ENCODE measurements at regions not wholly inside any gene's neighbourhood (a gene's known extent, or its start where the extent isn't known, plus 50 kb on each side); places are given as distances from the start of the nearest gene placed in this dataset.
A peak's percentile ranks its signal among the peaks of the same experiment; 100 is the strongest.

DNA sequence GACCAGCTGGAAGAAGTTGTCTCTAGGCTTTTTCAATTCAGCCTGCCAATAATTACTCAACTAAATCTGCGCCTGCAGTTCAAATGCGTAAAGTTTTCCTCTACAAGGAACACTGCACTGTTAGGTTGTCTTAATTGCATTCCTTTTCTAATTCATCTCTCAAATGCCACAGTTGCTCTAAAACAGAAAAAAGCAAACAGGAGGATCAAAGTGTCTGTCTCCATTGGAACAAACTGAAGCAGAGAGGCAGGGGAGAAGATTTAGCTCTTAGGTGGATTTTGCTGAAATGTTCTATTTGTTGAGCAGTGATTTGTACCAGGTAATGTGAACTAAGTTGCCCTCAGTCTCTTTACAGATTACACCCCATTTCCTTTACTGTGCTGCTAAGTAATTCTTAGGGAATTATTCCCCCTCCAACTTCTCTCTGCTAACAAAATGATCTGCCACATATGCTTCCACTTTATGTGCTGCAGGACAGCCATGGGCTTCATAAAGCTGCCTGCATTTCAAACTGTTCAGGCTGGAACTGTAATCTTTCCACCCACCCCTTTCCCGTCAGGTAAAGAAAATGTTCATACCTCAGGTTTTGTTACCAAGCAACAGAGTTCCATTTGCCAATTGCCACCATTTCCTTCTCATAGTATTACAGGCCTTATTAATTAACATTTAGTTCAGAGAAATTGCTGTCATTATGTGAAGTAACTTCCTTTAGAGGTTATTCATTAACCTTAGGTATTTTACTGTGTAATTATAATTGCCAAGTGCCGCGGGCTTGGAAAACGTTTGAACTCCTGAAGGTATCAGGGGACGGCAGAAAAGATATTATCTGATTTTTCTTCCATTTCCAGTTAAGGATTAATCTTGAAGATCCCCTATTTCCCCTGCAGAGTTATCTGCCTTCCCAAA, 149.3 kb downstream of the SPRY1 start:
- no peak for DNase-seq

DNA sequence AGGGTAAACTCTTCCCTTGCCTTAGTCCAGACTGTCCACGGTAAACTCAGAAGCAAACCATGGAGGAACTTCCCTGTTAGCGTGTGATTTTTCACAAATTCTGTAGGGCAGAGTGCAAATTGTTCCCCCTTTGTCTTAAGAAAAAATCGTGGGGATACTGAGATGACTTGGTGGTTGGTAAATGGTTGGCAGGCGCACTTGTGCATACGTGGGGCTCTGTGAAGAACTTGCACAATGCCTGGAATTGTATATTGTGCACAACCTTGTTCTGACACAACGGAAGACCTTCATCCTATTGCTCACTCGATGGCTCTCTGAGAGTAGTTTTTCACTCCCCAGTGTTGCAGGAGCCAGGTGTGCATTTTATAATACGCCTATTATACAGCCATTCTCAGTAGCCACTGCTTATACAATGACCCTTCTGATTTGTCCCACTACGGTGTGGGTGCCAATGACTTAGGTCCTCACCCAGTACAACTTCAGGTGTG, 150.0 kb downstream of the SPRY1 start:
- DNase-seq = no peak

DNA sequence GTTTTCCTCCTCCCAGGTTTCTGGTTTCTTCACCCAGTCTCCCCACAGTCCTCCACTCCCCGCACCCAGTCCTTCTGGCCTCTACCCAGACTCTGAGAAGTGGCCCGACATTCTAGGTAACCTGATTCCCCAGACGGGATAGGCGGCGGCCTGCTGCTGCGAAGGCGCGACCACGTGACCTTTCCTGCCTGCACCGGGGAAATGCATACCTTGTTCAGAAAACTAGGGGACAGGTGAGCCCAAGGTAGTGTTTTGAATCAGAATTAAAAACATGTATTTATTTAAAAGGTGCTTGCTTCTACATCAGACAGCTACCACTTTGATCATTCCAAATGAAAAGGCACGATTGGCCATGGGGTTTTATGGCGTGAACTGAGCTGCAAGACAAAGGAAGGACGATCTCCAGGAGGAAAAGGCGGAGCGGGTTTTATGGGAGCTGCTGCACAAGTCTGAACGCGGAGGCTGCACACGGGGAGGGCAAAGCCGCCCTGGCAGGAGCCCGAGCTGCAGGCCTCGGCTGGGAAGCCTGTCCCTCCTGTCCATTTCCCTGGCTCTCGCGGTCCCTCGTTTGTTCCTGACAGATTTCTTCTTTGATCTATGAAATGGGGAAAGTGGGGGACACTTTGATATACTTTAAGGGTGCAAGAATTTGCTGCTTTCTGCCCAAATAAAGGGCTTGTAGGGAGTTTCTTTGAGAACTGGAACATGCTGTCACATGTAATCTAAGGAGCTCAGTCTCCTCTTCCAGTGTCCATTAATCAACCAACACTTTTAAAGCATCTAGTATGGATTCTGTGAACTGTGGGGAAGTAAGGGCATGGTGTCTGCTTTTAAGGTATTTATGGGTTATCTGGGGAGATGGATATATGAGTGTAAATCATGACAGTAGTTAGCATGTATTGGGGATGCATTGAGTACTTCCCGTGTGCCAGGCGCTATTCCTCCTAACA, 150.9 kb downstream of the SPRY1 start:
- DNase-seq = no peak

DNA sequence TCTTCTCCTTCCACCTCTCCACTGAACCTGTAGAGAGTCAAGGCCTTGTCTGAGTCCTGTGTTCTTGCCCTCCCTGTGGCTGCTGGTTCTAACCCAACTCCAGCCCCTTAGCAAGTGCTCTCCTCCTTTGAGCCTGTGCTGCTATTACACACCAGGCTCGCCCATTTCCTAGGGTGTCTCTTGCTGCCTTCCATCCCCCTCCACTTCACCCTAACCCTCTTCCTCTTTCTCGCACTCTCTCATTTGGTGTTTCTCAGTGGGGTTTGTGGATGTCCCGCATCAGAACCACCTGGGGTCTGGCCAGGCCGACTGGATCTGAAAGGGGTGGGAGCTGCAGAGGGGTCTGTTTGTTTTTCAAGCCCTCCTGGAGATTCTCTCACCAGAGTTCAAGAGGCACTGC, 156.7 kb downstream of the SPRY1 start:
- no peak for DNase-seq

DNA sequence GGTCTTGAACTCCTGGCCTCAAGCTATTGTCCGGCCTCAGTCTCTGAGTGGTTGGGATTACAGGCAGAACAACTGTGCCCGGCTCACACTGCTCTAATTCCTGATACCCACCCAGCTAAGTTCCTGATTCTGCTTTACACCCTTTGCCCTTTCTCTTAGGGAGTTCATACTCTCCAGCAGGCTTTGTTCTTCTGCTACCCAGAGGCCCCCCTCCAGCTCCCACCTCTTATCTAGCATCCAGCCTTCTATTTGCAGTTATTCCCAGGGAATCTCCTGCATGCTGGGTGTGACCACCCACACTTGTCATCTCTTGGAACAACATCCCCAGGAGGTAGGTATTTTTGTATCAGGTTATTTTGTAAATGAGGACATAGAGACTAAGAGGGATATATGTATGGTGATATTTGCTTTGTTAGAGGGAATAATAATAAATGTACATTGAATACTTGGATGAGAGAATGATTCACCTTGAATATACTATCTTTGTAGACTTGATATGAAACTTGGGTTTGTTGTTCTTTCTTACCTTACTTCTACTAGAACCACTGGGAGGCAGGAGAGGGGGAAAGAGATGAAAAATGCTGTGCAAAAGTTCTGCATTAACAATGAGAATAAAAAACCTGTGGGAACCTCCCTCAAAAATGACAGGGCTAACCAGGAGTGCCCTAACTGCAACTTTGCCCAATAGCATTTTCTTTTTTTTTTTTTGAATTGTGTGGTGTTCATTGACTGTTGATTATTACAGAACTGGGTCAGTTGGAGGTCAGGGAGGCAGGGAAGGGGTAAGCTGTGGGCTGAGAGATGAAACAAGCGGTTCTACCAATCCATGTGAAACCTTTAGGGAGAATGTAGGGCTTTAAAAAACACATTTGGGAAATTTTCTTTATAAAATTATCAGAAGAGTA, 157.4 kb downstream of the SPRY1 start:
- DNase-seq = no peak

DNA sequence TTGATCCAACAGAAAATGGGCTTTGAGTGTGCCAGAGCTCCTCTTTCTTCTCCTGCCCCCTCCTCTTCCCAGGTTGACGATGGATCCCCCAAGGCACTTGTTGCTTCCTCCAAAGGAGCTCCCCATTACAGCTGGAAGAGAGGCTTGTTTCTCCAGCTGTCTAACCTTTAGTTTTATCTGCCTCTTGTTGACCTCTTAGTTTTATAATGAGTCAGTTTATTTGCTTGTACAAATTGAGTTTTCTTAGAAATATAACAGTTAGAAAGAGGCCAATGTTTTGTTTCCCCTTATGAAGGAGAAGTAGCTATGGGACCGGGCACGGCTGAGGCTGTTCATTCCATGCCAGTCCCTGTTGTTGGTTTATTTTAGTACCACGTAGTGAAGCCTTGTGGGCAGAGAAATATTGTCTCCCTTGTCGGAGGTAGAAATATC, 158.2 kb downstream of the SPRY1 start:
- no peak for DNase-seq

DNA sequence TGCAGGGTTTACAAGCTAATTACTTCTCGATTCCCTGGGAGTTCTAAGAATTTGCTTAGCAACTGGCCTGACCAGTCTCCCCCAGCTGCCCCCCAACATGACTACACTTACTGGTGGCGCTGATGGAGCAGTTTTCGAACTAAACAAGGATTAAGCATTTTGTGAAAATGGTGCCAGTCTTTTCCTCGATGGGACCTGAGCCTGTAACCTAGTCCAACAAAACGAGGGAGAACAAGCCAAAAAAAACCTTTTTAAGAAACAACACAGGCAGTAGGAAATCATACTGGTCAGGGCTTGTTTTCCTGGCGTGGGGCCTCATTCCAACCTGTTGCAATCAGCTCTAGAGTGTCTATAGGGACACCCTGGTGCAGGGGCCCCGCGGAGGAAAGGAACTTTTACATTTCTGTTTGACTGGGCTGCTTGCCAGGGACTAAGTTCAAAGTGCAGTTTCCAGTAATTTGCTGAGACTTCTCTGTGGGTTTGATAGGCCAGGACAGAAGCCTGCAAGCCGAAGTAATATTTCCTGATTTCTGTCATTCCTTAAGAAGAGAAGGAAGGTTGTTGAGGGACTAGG, 158.7 kb downstream of the SPRY1 start:
- DNase-seq = no peak

DNA sequence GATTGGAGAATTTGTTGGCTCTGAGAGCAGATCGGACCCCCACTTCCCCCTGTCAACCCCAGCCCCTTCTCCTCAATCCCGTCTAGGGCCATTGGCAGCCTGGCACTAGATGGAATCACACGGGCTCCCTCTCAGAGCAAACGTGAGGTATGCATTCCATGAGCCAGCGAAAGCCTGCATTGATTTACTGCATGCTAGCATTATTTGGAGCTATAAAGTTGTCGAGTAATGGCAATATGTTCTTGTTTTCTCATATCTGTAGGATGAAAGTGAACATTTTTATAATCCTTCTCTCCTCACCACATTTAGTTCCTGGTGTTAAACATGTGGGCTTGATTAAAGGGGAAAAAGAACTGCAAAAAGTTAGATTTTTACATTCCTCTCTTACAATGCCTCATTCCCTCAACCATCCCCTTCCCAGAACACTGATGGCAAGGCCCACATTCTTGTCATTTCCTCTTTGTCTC, 159.2 kb downstream of the SPRY1 start:
- DNase-seq = no peak

DNA sequence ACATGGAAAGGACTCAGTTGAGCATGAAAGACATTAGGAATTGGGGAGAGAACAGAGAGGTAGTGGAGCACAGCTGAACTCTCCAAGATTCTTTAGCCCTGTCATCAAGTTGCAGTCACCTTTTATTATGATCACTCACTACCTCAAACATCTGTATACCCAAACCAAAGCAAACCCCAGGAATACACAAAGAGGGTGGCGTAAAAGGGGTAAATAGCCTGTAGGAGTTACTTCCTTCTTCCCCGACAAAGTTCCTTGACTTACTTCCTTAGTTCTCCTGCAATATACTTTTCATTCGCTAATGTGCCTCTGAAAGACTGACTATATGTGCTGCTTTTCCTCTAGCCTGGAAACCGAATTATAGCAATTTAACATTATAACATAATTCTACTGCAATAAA, 159.9 kb downstream of the SPRY1 start:
- DNase-seq = no peak

DNA sequence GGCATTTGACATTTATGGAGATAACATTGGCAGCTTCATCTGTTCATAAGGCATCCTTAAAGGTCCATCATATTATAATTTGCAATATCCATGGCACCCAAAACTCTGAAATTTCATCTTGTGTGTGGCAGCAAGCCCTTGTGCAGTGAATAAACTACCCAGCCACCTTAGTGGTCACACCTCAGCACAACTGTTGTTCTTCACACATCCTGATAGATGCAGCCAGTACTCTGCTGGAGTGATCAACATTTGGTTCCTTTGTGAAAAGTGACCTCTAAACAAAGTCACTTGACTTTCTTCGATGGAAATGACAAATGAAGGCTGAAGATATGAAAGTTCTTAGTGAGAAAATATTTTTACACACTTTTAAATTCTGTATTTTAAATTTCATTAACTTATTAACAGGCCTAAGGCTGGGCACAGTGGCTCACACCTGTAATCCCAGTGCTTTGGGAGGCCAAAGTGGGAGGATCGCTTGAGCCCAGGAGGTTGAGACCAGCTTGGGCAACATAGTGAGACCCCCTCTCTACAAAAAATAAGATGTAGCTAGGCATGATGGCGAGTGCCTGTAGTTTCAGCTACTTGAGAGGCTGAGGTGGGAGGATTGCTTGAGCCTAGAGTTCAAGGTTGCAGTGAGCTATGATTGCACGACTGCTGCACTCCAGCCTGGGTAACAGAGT, 161.4 kb downstream of the SPRY1 start:
- no peak for DNase-seq

DNA sequence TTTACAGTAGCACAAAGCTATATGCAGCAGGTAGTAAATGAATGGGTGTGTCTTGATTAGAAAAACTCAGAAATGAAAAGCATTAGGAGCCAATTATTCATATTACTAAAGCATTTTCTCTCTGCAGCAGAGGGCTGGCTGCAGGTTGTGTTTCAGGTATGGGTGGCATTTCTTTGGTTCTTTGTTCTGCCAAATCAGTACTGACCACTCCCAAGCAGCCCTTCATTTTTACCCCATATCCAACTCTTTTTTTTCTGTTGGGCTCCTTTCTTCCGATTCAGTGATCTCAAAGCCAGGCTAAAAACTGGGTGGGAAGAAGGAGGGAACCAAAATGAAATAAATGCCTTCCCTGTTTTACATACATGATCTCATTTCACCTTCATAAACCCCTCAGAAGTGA, 162.3 kb downstream of the SPRY1 start:
- no peak for DNase-seq

DNA sequence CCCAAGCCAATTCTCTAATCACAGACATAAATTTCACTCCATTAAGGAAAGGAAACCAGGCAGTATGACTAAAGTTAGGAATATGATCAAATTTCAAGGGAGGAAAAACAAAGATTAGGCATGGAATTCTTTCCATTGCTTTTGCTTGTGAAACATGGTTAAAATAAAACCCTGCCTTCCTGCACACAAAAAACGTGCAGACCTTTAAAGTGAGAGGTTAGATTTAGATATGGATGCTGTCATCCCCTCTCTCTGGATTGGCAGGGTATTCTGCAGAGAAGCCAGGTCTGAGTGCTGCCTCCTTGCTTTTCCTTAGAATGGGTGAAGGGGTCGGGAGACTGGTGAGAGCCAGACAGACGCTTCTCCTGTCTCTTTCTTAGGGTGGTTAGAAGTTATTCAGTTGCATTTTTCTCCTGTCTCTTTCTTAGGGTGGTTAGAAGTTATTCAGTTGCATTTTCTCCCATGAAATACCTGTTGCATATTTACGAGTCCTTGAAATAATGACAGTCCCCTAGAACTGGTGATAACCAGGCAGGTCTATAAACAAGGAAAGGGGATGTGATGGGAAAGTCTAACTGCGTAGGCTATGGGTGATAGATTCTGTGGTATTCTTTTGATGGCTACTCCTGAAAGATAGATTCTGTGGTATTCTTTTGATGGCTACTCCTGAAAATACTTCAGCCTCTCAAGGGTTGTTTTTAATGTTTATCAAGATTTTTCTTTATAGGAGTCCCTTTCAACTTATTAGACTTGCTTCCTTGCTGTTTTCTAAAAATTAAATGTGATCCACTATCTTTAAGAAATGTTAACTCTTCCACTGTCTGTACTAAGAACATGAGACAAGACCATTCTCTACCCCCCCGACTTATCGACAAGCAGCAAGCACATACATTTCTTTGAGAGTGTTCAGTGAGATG, 163.6 kb downstream of the SPRY1 start:
- no peak for DNase-seq

DNA sequence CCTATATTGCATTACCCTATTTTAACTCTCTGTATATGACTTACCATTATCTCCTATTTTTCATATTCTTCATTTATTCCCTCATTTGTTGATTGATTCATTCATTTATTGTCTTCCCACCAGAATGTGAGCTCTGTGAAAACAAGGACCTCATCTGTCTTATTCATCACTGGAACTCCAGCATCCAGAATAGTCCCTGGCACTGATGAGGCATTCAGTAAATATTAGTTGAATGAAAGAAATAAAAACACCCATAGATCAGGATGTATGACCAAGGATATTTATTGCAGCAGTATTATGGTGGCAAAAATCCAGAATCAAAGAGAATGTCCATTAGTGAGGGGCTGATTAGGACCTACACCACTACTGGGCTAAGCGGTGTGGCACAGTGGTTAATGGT, 164.9 kb downstream of the SPRY1 start:
- no peak for DNase-seq

DNA sequence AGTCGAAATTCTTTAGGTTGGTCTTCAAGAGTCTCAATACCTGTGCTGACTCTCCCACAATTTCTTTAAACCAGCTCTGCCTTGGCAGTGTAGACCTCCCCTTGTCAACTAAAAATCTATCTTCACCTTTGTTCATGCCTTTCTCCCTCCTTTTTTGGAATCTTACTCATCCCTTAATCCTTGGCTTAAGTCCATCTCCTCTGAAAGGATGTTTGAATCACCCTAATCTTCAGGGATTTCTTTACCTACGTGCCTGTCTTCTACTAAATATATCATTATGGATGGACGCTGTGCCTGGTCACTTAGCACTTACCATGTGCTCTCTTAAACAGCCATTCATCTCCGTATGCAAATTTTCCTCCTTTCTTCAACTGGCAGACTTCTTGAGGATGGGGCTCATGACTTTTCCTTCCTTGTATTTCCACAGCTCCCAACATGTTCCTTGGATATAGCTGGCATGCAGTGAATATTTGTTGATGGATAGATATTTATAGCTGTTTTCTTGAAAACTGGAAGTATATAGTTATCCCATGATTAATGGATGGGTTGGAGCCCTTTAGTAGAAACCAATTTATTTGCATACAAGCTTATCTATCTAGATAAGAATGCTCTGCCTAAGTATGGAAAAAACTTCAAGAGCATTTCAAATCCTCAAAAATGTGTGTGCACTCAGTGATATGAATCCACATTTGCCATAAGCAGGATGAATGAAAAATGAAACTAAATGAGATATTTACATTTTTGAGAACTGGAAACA, 166.6 kb downstream of the SPRY1 start:
- no peak for DNase-seq

DNA sequence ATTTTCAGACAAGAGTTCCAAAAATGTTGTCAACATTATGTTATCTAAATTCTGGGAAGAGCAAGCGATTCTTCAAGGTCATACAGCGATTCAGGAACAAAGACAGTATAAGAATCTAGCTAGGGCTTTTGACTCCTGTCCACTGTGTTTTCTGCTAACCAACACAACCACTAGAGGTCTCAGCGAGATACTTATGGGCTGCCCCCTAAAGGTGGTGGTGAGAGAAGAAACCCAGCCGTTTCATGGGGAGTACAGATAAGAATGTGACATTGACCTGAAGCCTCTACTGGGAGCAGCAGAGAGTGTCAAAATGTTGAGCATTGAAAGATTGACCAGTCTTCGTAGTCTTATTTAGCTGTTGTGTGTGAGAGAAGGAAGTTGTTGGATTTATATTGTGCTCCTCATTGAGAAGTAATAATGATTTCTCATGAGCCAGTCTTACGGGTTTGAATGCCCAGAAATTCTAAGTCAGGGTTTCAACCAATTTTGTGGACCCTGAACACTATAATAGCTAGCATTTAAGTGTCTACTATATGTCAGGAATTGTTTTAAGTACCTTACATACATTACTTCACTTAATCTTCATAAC, 168.3 kb downstream of the SPRY1 start:
- DNase-seq = peak; percentile 5 to 12

DNA sequence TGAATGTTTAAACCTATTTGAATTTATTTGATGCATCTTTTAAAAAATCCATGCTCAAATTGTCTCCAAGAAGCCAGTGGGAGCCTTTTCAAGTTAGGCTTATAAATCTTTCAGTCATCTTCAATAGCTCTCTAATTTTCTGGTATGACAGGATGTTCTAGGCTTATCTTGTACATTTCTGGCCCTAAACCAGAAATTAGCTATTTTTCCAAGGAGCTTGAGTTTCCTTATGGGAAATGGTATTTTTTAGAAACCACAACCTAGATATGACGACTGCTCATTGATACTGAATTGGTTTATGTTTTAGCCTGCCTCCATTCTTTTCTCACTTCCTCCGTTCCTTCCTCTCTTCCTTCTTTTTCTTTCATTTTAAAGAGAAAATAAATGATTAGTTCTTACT, 172.3 kb downstream of the SPRY1 start:
- DNase-seq = no peak

DNA sequence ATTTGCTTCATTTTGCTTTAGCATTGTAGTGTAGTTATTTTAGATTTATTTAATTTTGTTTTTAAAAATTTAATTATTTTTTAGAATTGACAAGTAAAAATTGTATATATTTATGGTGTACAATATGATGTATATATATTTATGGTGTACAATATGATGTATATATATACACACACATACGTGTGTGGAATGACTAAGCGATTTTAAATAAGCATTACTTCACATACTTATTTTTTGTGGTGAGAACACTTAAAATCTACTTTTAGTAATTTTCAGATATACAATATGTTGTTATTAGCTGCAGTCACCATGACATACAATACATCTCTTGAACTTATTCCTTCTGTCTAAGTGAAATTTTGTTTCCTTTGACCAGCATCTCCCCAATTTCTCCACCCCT, 172.9 kb downstream of the SPRY1 start:
- no peak for DNase-seq

DNA sequence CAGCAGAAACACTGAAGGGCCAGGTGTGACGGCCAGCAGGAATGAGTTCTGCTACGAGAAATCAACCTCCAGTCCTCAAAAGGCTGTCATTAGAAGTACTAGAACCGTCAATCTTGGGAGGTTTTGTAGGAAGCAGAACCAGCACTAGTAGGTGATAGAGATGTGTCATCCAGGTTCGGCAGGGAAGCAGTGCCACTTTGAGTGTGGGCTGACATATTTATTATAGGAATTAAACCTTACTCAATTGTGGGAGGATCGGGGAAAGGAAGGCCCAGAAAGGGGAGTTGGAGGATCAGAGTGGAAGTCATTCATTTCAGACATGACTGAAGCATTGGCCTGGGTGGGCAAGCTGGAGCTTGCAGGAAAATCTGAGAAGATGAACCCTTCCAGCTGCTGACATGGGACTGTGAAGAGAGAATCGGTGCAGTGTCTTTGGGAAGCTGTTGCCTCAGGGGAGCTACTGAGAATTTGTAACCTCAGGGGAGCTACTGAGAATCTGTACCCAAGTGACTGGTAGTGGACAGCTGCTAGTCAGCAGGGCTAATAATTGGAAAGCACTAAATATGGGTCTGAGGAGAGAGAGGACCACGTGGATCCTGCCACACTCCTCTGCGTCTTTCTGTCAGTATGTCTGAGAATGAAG, 177.4 kb downstream of the SPRY1 start:
- DNase-seq = no peak

DNA sequence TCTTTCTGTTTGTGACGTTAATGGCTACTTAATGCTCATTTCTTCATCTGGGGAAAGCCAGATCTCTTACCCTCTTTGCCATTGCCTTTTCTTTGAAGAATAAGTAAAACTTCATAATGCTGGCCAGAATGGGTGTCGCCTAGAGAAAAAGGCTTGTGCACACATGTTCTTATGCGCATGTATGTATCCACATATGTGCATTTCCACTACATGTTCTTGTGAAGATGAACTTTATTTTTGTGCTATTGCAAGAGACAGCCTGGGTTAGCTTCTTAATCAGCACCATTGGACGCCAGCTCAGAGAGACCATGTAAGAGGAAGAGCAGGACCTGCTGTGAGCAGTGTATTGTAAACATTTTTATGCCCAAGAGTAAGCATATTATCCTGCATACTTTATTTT, 178.7 kb downstream of the SPRY1 start:
- no peak for DNase-seq
